ENCODE measurements at regions not wholly inside any gene's neighbourhood (a gene's known extent, or its start where the extent isn't known, plus 50 kb on each side); places are given as distances from the start of the nearest gene placed in this dataset.

DNA sequence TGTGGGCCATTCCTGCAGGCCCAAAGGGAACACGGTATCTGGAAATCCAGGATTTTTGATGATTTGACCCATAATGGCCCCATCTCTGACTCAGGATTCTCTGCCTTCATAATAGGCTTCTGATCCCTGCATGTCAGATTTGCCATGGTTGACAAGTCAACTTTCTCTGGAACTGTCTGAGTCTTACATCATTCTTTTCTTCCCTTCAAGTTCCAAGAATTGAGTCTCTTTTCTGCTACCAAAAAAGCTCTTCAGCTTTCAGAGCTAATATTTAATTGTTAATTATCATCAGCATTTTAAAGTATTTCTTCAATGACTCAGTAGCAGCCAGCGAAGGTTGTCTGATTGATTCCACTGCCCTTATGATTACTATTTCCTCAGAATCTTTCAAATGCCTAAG is 244.4 kb upstream of the COL8A1 start:
- H3K36me3 ChIP-seq (ENCODE audit: insufficient read depth, low read length), result no peaks in the 10 kb centered on the region
- no peaks in the 10 kb centered on the region for H3K4me1 ChIP-seq (ENCODE audit: insufficient read depth, low read length, poor library complexity, severe bottlenecking)
- H3K27me3 ChIP-seq (ENCODE audit: insufficient read depth, low read length, poor library complexity, severe bottlenecking), result no peaks in the 10 kb centered on the region
- H3K9ac ChIP-seq (ENCODE audit: low read depth, low read length, poor library complexity, severe bottlenecking), result no peak overlapping the region
- no peaks in the 10 kb centered on the region for H3F3A ChIP-seq (ENCODE audit: low read depth)
- H3K9me2 ChIP-seq (replicated peaks; ENCODE audit: low read depth, low read length), result no peaks in the 10 kb centered on the region
- H3K9me3 ChIP-seq (ENCODE audit: insufficient read depth, low read depth, low read length), result no peaks in the 10 kb centered on the region
- H3K79me2 ChIP-seq (ENCODE audit: insufficient read depth, low read length), result no peaks in the 10 kb centered on the region
- H4K20me1 ChIP-seq (ENCODE audit: insufficient read depth, low read length, poor library complexity, severe bottlenecking), result no peaks in the 10 kb centered on the region
- TF ChIP-seq CTCF (conservative IDR thresholded peaks at IDR 0.05; ENCODE audit: low read length) (no peak), EZH2phosphoT487 (IDR thresholded peaks at IDR 0.05; ENCODE audit: borderline replicate concordance) (no peak)
- no peak overlapping the region for H3K4me2 ChIP-seq (ENCODE audit: low read depth, low read length, poor library complexity, severe bottlenecking)
- H2AFZ ChIP-seq (ENCODE audit: low read length), result no peak overlapping the region
- H3K4me3 ChIP-seq (ENCODE audit: low read length, poor library complexity, severe bottlenecking), result no peak overlapping the region

- Histone ChIP-seq H3K9me2 (replicated peaks; ENCODE audit: low read depth, low read length) (no peaks in the 10 kb centered on the region), H3K9ac (ENCODE audit: low read depth, low read length, poor library complexity, severe bottlenecking) (no peak overlapping the region), H3K36me3 (ENCODE audit: insufficient read depth, low read length) (no peaks in the 10 kb centered on the region), H3K27me3 (ENCODE audit: insufficient read depth, low read length, poor library complexity, severe bottlenecking) (no peaks in the 10 kb centered on the region), H4K20me1 (ENCODE audit: insufficient read depth, low read length, poor library complexity, severe bottlenecking) (no peaks in the 10 kb centered on the region), H3K9me3 (ENCODE audit: insufficient read depth, low read depth, low read length) (no peaks in the 10 kb centered on the region), H2AFZ (ENCODE audit: low read length) (no peak overlapping the region), H3K4me2 (ENCODE audit: low read depth, low read length, poor library complexity, severe bottlenecking) (no peak overlapping the region), H3F3A (ENCODE audit: low read depth) (no peaks in the 10 kb centered on the region), H3K4me1 (ENCODE audit: insufficient read depth, low read length, poor library complexity, severe bottlenecking) (no peaks in the 10 kb centered on the region), H3K79me2 (ENCODE audit: insufficient read depth, low read length) (no peaks in the 10 kb centered on the region), H3K4me3 (ENCODE audit: low read length, poor library complexity, severe bottlenecking) (no peak overlapping the region)
- no peak for TF ChIP-seq CTCF (conservative IDR thresholded peaks at IDR 0.05; ENCODE audit: low read length)
- no peak for TF ChIP-seq EZH2phosphoT487 (IDR thresholded peaks at IDR 0.05; ENCODE audit: borderline replicate concordance)
These were observed 249.6 kb upstream of the COL8A1 start for GRCh38 chr3:99388780-99389179.

DNA sequence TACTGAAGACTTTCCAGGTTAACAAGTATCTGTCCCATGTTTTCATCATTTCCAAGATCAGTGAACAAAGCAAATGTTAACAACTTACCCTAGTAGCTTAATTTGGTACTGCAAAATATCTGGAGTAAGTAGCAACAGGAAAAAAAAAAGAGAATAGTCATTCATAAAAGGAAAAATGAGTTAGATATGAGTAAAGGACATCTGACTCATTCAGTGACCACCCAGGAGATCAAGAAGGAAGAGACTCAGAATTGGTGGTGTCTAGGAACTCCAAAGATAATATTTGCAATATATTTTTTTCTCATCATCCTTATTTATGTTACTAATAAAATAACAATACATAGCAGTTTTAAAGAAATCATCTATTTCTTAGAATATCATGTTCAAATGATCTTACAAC is 253.8 kb upstream of the COL8A1 start:
- H3K79me2 ChIP-seq (ENCODE audit: insufficient read depth, low read length), result no peaks in the 10 kb centered on the region
- no peaks in the 10 kb centered on the region for H4K20me1 ChIP-seq (ENCODE audit: insufficient read depth, low read length, poor library complexity, severe bottlenecking)
- no peak overlapping the region for H3K4me2 ChIP-seq (ENCODE audit: low read depth, low read length, poor library complexity, severe bottlenecking)
- no peak overlapping the region for H3K9ac ChIP-seq (ENCODE audit: low read depth, low read length, poor library complexity, severe bottlenecking)
- H3K4me1 ChIP-seq (ENCODE audit: insufficient read depth, low read length, poor library complexity, severe bottlenecking), result no peaks in the 10 kb centered on the region
- no peak overlapping the region for H2AFZ ChIP-seq (ENCODE audit: low read length)
- H3F3A ChIP-seq (ENCODE audit: low read depth), result no peaks in the 10 kb centered on the region
- TF ChIP-seq CTCF (conservative IDR thresholded peaks at IDR 0.05; ENCODE audit: low read length), result no peak
- TF ChIP-seq EZH2phosphoT487 (IDR thresholded peaks at IDR 0.05; ENCODE audit: borderline replicate concordance), result no peak
- H3K36me3 ChIP-seq (ENCODE audit: insufficient read depth, low read length), result no peaks in the 10 kb centered on the region
- H3K9me2 ChIP-seq (replicated peaks; ENCODE audit: low read depth, low read length), result no peaks in the 10 kb centered on the region
- no peaks in the 10 kb centered on the region for H3K27me3 ChIP-seq (ENCODE audit: insufficient read depth, low read length, poor library complexity, severe bottlenecking)
- H3K9me3 ChIP-seq (ENCODE audit: insufficient read depth, low read depth, low read length), result no peaks in the 10 kb centered on the region
- no peak overlapping the region for H3K4me3 ChIP-seq (ENCODE audit: low read length, poor library complexity, severe bottlenecking)
